Spleen (tissue), 11 donors: ENCODE measurements at regions not wholly inside any gene's neighbourhood (a gene's known extent, or its start where the extent isn't known, plus 50 kb on each side); places are given as distances from the start of the nearest gene placed in this dataset.

ENCODE experiments used
- DNase-seq: peaks from one replicate; pipeline ENCODE4 v3.0.0-alpha.2; 2020
- H3K27ac ChIP-seq, 8 donors: fragments of 200-600 bp; sonication (generic) in 7 of 8; 1 replicate in 4 of 8; 2 replicates in 4 of 8; pipeline versions ENCODE4 v1.5.0 to v1.8.0; 2016 to 2021; ENCODE audit warnings: inconsistent platforms in 4 of 8, mild to moderate bottlenecking in 4 of 8, moderate library complexity in 1 of 8
- H3K27me3 ChIP-seq, 7 donors: fragments of 200-600 bp; sonication (generic) in 6 of 7; replicated peaks in 1 of 7; 1 replicate in 4 of 7; 2 replicates in 3 of 7; pipeline versions ENCODE4 v1.5.0 to v1.8.0; 2016 to 2021; ENCODE audit warnings: inconsistent platforms in 3 of 7, mild to moderate bottlenecking in 1 of 7
- H3K36me3 ChIP-seq, 6 donors: fragments of 200-600 bp; sonication (generic) in 5 of 6; 1 replicate in 4 of 6; 2 replicates in 2 of 6; pipeline versions ENCODE4 v1.5.0 to v1.8.0; 2016 to 2021; ENCODE audit warnings: inconsistent platforms in 2 of 6
- H3K4me1 ChIP-seq, 6 donors: fragments of 200-600 bp; sonication (generic) in 5 of 6; 1 replicate in 3 of 6; 2 replicates in 3 of 6; pipeline versions ENCODE4 v1.5.0 to v1.8.0; 2016 to 2021; ENCODE audit warnings: inconsistent platforms in 3 of 6
- H3K4me3 ChIP-seq, 8 donors: fragments of 200-600 bp; sonication (generic) in 7 of 8; 1 replicate in 4 of 8; 2 replicates in 4 of 8; pipeline versions ENCODE4 v1.5.0 to v1.8.0; 2016 to 2021; ENCODE audit warnings: inconsistent platforms in 4 of 8, mild to moderate bottlenecking in 4 of 8, moderate library complexity in 2 of 8
- H3K9me3 ChIP-seq, 8 donors: fragments of 200-600 bp; sonication (generic) in 7 of 8; 1 replicate in 4 of 8; 2 replicates in 4 of 8; pipeline versions ENCODE4 v1.5.0 to v1.8.0; 2016 to 2021; ENCODE audit warnings: inconsistent platforms in 4 of 8
- POLR2A ChIP-seq, 3 donors: fragments of 450-650 bp; IDR thresholded peaks; one replicate each; pipeline ENCODE4 v1.5.1; 2017; ENCODE audit warnings: antibody characterized with exemption in 3 of 3, mild to moderate bottlenecking in 1 of 3
- POLR2AphosphoS5 ChIP-seq, 3 donors: sonication (generic); formaldehyde crosslinking; IDR thresholded peaks; one replicate each; pipeline ENCODE4 v1.5.1; 2017; ENCODE audit warnings: antibody characterized with exemption in 3 of 3
- WGBS, 5 donors: extraction: QIAGEN DNeasy Blood & Tissue Kit in 3 of 5; methylation state at CpG; one replicate each; pipeline versions ENCODE4 v1.1.5 to v1.1.7; 2013 to 2018; 5-methylcytosine and 5-hydroxymethylcytosine counted together
- intact Hi-C: fragments of 100-400 bp; cut with DNase I; formaldehyde crosslinking; loops from one replicate; pipeline ENCODE4 v1.15.0; 2023; ENCODE audit warnings: low total_unique reads
- TF ChIP-seq, protein P1 (sequence below), 11 experiments: fragments of 200-600 bp in 7 of 11; fragments of 450-650 bp in 4 of 11; sonication (generic) in 4 of 11; IDR thresholded peaks in 8 of 11; conservative IDR thresholded peaks in 3 of 11; 1 replicate in 7 of 11; 2 replicates in 4 of 11; pipeline versions ENCODE4 v1.4.0 to v1.8.0; 2016 to 2021; ENCODE audit warnings: antibody characterized with exemption in 11 of 11, inconsistent platforms in 4 of 11, mild to moderate bottlenecking in 1 of 11
- donor health status: healthy with polysubstance abuse.
- donor health status: DM: no; HTN: no; CAD: no; lungs with moderate emphysema.
- donor health status: DM: no; HTN: no; CAD: no.
- donor health status: Bipolar disorder and iron deficiency.
- donor health status: healthy.
- donor health status: DM: no; HTN: no; CAD: no.
- donor health status: DM: yes; HTN: yes; CAD: no.

DNA sequence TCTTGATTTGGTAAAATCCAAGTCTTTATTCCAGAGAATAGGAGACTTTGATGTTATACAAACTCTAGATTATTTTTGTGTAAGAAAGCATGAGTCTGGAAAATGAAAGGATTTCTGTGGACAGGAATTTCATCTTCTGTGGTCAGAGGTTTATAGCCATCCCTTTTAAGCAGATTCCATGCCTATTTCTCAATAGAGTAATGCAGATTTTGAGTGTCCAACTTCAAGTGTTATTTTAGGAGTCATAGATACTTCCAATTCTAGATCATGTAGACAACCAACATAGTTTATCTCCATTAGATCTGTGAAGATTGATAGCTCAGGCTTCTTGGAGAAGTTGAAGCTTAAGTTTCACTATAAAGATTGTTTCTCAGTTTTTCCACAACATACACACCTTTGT, 379.7 kb downstream of the PSAT1 start:
- H3K4me3 ChIP-seq = no peak overlapping the region
- no peaks in the 10 kb centered on the region for H3K27me3 ChIP-seq
- H3K9me3 ChIP-seq = no peaks in the 10 kb centered on the region
- intact Hi-C loops = no loop called here
- TF ChIP-seq, protein P1, sequence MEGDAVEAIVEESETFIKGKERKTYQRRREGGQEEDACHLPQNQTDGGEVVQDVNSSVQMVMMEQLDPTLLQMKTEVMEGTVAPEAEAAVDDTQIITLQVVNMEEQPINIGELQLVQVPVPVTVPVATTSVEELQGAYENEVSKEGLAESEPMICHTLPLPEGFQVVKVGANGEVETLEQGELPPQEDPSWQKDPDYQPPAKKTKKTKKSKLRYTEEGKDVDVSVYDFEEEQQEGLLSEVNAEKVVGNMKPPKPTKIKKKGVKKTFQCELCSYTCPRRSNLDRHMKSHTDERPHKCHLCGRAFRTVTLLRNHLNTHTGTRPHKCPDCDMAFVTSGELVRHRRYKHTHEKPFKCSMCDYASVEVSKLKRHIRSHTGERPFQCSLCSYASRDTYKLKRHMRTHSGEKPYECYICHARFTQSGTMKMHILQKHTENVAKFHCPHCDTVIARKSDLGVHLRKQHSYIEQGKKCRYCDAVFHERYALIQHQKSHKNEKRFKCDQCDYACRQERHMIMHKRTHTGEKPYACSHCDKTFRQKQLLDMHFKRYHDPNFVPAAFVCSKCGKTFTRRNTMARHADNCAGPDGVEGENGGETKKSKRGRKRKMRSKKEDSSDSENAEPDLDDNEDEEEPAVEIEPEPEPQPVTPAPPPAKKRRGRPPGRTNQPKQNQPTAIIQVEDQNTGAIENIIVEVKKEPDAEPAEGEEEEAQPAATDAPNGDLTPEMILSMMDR (IDR thresholded peaks at IDR 0.05 in 8 of 11, conservative IDR thresholded peaks at IDR 0.05 in 3 of 11) = no peak
- no peak for TF ChIP-seq POLR2AphosphoS5 (IDR thresholded peaks at IDR 0.05)
- H3K27ac ChIP-seq = no peak overlapping the region
- DNase-seq = no peak
- no peaks in the 10 kb centered on the region for H3K36me3 ChIP-seq
- H3K4me1 ChIP-seq = no peaks in the 10 kb centered on the region

DNA sequence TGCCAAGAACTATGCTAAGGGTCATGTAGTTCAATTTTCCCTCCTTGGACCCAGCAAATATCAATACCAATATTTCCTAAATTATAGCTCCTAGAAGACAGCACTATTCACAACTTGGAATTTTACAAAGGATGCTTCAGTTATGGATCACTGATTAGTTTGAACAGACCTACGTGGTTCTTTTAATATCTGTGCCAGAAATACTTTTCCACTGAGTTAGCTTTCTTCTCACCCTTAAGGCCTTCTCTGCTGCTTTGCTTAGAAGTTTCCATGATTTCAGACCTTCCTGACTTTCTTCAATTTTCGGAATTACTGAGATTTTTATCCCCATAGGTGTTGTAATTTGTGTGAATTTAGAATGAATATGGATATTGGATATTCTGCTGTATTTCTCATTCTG, 380.4 kb downstream of the PSAT1 start:
- WGBS, 5 donors = 59 to 87% (median 80%) methylated on average over 2 of the region's 2 CpGs
- H3K4me3 ChIP-seq = no peak overlapping the region
- H3K4me1 ChIP-seq = no peaks in the 10 kb centered on the region
- intact Hi-C loops = no loop called here
- no peaks in the 10 kb centered on the region for H3K9me3 ChIP-seq
- no peak for DNase-seq
- TF ChIP-seq, protein P1 (IDR thresholded peaks at IDR 0.05 in 8 of 11, conservative IDR thresholded peaks at IDR 0.05 in 3 of 11) = no peak
- TF ChIP-seq POLR2A (IDR thresholded peaks at IDR 0.05) = no peak
- TF ChIP-seq POLR2AphosphoS5 (IDR thresholded peaks at IDR 0.05) = no peak
- H3K27me3 ChIP-seq = no peaks in the 10 kb centered on the region
- H3K27ac ChIP-seq = no peak overlapping the region
- H3K36me3 ChIP-seq = no peaks in the 10 kb centered on the region

- no peaks in the 10 kb centered on the region for H3K9me3 ChIP-seq
- H3K4me1 ChIP-seq = no peaks in the 10 kb centered on the region
- intact Hi-C loops = no loop called here
- H3K4me3 ChIP-seq = no peak overlapping the region
- TF ChIP-seq, protein P1 (IDR thresholded peaks at IDR 0.05 in 8 of 11, conservative IDR thresholded peaks at IDR 0.05 in 3 of 11) = no peak
- TF ChIP-seq POLR2AphosphoS5 (IDR thresholded peaks at IDR 0.05) (no peak), POLR2A (IDR thresholded peaks at IDR 0.05) (no peak)
- no peaks in the 10 kb centered on the region for H3K36me3 ChIP-seq
- DNase-seq = no peak
- 75 to 92% (median 86%) methylated on average over 5 of the region's 5 CpGs for WGBS, 5 donors
- H3K27me3 ChIP-seq = no peaks in the 10 kb centered on the region
- H3K27ac ChIP-seq = no peak overlapping the region
These were observed 382.0 kb downstream of the PSAT1 start for GRCh38 chr9:78678877-78679276.

DNA sequence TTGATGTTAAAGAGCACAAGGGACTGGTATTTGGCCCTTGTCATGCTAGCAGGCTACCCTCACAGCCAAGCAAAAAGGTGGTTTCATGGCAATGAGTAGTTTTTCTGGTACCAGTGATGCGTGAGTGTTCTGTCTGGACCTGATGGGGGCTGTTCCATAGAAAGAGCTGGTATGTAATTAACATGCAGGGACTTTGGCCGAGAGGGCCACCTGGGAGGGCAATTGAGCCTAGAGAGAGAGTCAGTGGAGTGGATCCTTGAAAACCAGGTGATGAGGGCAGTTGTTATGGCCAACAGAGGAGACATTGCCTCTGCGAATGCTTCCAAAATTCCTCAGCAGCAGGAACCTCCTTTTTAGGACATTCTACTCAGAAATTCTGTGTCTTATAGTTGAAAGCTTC, 383.3 kb downstream of the PSAT1 start:
- DNase-seq = no peak
- WGBS, 5 donors = 77 to 94% (median 88%) methylated on average over 3 of the region's 3 CpGs
- Histone ChIP-seq H3K27ac (no peak overlapping the region), H3K4me3 (no peak overlapping the region), H3K4me1 (no peaks in the 10 kb centered on the region), H3K36me3 (no peaks in the 10 kb centered on the region), H3K9me3 (no peaks in the 10 kb centered on the region), H3K27me3 (no peaks in the 10 kb centered on the region)
- TF ChIP-seq, protein P1 (IDR thresholded peaks at IDR 0.05 in 8 of 11, conservative IDR thresholded peaks at IDR 0.05 in 3 of 11) = no peak
- TF ChIP-seq POLR2A (IDR thresholded peaks at IDR 0.05) = no peak
- TF ChIP-seq POLR2AphosphoS5 (IDR thresholded peaks at IDR 0.05) = no peak
- intact Hi-C loops = no loop called here
